ENCODE measurements at regions not wholly inside any gene's neighbourhood (a gene's known extent, or its start where the extent isn't known, plus 50 kb on each side); places are given as distances from the start of the nearest gene placed in this dataset.

DNA sequence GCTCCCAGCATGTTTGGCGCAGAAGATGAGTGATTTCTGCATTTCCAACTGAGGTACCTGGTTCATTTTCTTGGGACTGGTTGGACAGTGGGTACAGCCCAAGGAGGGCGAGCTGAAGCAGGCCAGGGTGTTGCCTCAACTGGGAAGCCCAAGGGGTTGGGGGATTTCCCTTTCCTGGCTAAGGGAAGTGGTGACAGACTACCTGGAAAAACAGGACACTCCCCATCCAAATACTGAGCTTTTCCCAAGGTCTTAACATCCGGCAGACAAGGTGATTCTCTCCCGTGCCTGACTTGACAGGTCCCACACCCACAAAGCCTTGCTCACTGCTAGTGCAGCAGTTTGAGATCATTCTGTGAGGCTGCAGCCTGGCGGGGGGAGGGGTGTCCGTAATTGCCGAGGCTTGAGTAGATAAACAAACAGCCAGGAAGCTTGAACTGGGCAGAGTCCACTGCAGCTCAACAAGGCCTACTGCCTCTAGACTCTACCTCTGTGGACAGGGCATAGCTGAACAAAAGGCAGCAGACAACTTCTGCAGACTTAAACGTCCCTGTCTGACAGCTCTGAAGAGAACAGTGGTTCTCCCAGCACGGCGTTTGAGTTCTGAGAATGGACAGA, 307.7 kb upstream of the ARSJ start (continued):
- no peak for TF ChIP-seq CHD2 (IDR thresholded peaks at IDR 0.05; ENCODE audit: low read length)

Measured in H1 (cell line).